ENCODE measurements at regions not wholly inside any gene's neighbourhood (a gene's known extent, or its start where the extent isn't known, plus 50 kb on each side); places are given as distances from the start of the nearest gene placed in this dataset.

DNA sequence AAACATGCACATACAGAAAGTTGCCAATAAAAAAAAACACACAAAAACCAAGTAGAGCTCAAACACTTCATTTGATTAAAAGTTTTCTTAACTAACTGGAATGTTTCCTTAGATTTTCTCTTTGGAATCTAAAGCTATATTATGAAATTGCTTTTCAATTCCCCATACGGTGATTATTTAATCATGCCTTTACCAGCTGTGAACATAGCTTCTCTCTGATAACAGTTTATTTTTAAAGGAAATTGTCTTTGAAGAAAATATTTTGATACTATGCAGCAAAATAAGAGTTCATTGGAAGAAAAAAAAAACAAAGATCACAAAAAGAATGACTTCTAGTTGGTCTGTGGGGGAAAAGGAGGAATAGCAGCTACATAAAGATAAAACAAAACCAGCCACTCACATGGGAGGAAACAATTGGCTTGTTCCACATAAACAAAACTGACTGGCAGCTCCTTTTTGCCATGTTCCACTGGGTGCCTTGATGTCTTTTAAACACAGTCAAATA, 71.4 kb downstream of the BMP4 start:
- DNase-seq, result no peak
- Mint-ChIP-seq H3K4me1 (ENCODE audit: low read depth) (peaks cover 20% of the 10 kb centered on the region), H3K9me3 (no peaks in the 10 kb centered on the region), H3K27ac (no peak overlapping the region), H3K36me3 (ENCODE audit: low read depth) (no peaks in the 10 kb centered on the region), H3K27me3 (ENCODE audit: insufficient read depth) (peaks cover 3% of the 10 kb centered on the region; the same call in 1 of the 2 replicates), H3K4me3 (no peak overlapping the region)
- TF ChIP-seq, protein P1, sequence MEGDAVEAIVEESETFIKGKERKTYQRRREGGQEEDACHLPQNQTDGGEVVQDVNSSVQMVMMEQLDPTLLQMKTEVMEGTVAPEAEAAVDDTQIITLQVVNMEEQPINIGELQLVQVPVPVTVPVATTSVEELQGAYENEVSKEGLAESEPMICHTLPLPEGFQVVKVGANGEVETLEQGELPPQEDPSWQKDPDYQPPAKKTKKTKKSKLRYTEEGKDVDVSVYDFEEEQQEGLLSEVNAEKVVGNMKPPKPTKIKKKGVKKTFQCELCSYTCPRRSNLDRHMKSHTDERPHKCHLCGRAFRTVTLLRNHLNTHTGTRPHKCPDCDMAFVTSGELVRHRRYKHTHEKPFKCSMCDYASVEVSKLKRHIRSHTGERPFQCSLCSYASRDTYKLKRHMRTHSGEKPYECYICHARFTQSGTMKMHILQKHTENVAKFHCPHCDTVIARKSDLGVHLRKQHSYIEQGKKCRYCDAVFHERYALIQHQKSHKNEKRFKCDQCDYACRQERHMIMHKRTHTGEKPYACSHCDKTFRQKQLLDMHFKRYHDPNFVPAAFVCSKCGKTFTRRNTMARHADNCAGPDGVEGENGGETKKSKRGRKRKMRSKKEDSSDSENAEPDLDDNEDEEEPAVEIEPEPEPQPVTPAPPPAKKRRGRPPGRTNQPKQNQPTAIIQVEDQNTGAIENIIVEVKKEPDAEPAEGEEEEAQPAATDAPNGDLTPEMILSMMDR (IDR thresholded peaks at IDR 0.05), result no peak

GRCh38 chr14:53884601-53885000, 72.0 kb downstream of the BMP4 start:
- Mint-ChIP-seq H3K4me1 (ENCODE audit: low read depth) (peaks cover 22% of the 10 kb centered on the region), H3K4me3 (no peak overlapping the region), H3K27me3 (ENCODE audit: insufficient read depth) (peaks cover 3% of the 10 kb centered on the region; the same call in 1 of the 2 replicates), H3K9me3 (no peaks in the 10 kb centered on the region), H3K27ac (no peak overlapping the region), H3K36me3 (ENCODE audit: low read depth) (no peaks in the 10 kb centered on the region)
- DNase-seq, result no peak
- TF ChIP-seq, protein P1 (IDR thresholded peaks at IDR 0.05), result no peak

- DNase-seq, result no peak
- Mint-ChIP-seq H3K9me3 (no peaks in the 10 kb centered on the region), H3K27me3 (ENCODE audit: insufficient read depth) (peaks cover 3% of the 10 kb centered on the region; the same call in 1 of the 2 replicates), H3K36me3 (ENCODE audit: low read depth) (no peaks in the 10 kb centered on the region), H3K4me3 (no peak overlapping the region), H3K27ac (no peak overlapping the region), H3K4me1 (ENCODE audit: low read depth) (peaks cover 22% of the 10 kb centered on the region)
- TF ChIP-seq, protein P1 (IDR thresholded peaks at IDR 0.05), result no peak
Measured at GRCh38 chr14:53883739-53884138, 72.9 kb downstream of the BMP4 start.

DNA sequence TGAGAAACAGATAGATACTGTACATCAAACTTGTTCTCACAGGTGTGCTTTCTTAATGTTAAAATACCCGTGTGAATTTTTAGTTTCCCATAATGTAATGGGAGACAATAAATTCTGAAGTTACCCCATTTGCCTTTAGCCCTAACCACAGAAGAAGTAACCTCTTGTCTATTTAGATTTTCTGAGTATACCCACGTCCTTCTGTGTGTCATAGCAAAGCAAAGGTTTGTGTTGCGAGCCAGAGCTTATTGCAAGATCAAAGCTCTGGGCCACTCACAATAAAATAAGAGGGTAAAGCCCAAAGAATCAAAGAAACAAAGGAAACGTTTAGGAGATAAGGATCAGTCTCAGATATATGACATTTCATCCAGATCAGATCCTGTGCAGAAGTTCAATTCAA, 73.9 kb downstream of the BMP4 start:
- Mint-ChIP-seq H3K4me1 (ENCODE audit: low read depth) (peaks cover 22% of the 10 kb centered on the region), H3K27ac (no peak overlapping the region), H3K36me3 (ENCODE audit: low read depth) (no peaks in the 10 kb centered on the region), H3K9me3 (no peaks in the 10 kb centered on the region), H3K27me3 (ENCODE audit: insufficient read depth) (peaks cover 5% of the 10 kb centered on the region; the same call in 1 of the 2 replicates), H3K4me3 (no peak overlapping the region)
- DNase-seq, result no peak
- TF ChIP-seq, protein P1 (IDR thresholded peaks at IDR 0.05), result no peak

DNA sequence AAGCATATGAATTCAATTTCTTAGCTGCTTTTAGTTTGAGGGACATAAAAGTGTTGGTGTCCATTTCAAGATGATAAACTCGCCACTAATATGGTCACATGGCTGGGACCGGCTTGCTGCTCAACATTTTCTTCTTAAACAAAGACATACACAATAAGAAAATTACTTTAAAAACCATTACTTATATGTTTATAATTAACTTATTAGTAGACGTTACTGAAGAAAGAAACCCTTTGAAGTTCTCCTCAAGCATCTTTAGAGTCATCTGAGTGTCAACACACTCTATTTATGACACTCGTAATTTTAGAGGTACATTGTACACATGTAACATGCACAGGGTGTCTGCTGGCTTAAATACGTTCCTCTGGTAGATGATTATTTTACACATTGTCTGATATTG, 74.7 kb downstream of the BMP4 start:
- Mint-ChIP-seq H3K4me1 (ENCODE audit: low read depth) (peaks cover 22% of the 10 kb centered on the region), H3K27ac (no peak overlapping the region; the same call in 1 of the 2 replicates)

More for the DNA sequence above, 74.7 kb downstream of the BMP4 start:
- H3K9me3 Mint-ChIP-seq, result no peaks in the 10 kb centered on the region
- TF ChIP-seq, protein P1 (IDR thresholded peaks at IDR 0.05), result no peak
- H3K36me3 Mint-ChIP-seq (ENCODE audit: low read depth), result no peaks in the 10 kb centered on the region
- peaks cover 6% of the 10 kb centered on the region; the same call in 1 of the 2 replicates for H3K27me3 Mint-ChIP-seq (ENCODE audit: insufficient read depth)
- H3K4me3 Mint-ChIP-seq, result no peak overlapping the region
- DNase-seq, result no peak

All from HFFc6 (cell line).